ENCODE measurements at regions not wholly inside any gene's neighbourhood (a gene's known extent, or its start where the extent isn't known, plus 50 kb on each side); places are given as distances from the start of the nearest gene placed in this dataset.

- Histone ChIP-seq H3K36me3 (ENCODE audit: insufficient read depth, low read length) (no peaks in the 10 kb centered on the region), H3K9me3 (ENCODE audit: low read depth, low read length) (no peaks in the 10 kb centered on the region), H3K4me3 (ENCODE audit: insufficient read depth, low read length) (no peak overlapping the region), H3K27me3 (ENCODE audit: insufficient read depth, low read length) (no peaks in the 10 kb centered on the region), H3K79me2 (ENCODE audit: insufficient read depth, low read length) (no peaks in the 10 kb centered on the region), H2AFZ (ENCODE audit: low read length) (no peak overlapping the region), H4K20me1 (ENCODE audit: insufficient read depth, low read length) (no peaks in the 10 kb centered on the region), H3K4me2 (ENCODE audit: insufficient read depth, low read length) (peak overlapping the region; percentile 12), H3K4me1 (ENCODE audit: insufficient read depth, low read length) (peaks cover 46% of the 10 kb centered on the region), H3K27ac (ENCODE audit: low read depth, low read length) (peak overlapping the region; percentile 19)
- TF ChIP-seq, protein P1, sequence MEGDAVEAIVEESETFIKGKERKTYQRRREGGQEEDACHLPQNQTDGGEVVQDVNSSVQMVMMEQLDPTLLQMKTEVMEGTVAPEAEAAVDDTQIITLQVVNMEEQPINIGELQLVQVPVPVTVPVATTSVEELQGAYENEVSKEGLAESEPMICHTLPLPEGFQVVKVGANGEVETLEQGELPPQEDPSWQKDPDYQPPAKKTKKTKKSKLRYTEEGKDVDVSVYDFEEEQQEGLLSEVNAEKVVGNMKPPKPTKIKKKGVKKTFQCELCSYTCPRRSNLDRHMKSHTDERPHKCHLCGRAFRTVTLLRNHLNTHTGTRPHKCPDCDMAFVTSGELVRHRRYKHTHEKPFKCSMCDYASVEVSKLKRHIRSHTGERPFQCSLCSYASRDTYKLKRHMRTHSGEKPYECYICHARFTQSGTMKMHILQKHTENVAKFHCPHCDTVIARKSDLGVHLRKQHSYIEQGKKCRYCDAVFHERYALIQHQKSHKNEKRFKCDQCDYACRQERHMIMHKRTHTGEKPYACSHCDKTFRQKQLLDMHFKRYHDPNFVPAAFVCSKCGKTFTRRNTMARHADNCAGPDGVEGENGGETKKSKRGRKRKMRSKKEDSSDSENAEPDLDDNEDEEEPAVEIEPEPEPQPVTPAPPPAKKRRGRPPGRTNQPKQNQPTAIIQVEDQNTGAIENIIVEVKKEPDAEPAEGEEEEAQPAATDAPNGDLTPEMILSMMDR (IDR thresholded peaks at IDR 0.05; ENCODE audit: extremely low read depth, low read depth, low read length) = no peak
- no peak for DNase-seq (ENCODE audit: insufficient read length, low spot score, missing footprints)
Measured at GRCh38 chr2:215755641-215756345, 257.6 kb downstream of the MREG start.

DNA sequence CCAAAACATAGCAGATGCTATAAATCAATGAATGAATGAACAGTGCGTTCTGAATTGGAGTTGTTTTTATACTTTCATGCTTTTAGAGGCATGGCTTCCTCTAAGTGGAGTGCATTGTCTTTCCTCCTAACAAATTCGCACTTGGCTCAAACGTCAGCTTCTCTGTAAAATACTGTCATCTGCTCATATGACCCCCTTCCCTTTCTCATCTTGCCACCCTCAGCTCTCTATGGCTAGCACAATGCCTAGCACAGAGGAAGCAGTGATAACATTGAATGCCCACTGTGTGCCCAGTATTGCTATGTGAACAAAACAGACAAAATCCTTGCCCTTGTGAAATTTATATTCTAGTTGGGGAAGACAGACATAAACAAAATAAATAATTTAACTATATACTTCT lies 258.8 kb downstream of the MREG start:
- H3K36me3 ChIP-seq (ENCODE audit: insufficient read depth, low read length) = no peaks in the 10 kb centered on the region
- TF ChIP-seq, protein P1 (IDR thresholded peaks at IDR 0.05; ENCODE audit: extremely low read depth, low read depth, low read length) = no peak
- H3K4me1 ChIP-seq (ENCODE audit: insufficient read depth, low read length) = peaks cover 49% of the 10 kb centered on the region

GRCh38 chr2:215753808-215754207 lies 259.5 kb downstream of the MREG start:
- no peak overlapping the region for H2AFZ ChIP-seq (ENCODE audit: low read length)
- H3K4me3 ChIP-seq (ENCODE audit: insufficient read depth, low read length) = no peak overlapping the region
- TF ChIP-seq, protein P1 (IDR thresholded peaks at IDR 0.05; ENCODE audit: extremely low read depth, low read depth, low read length) = no peak

More for the DNA sequence above, 258.8 kb downstream of the MREG start:
- Histone ChIP-seq H3K9me3 (ENCODE audit: low read depth, low read length) (no peaks in the 10 kb centered on the region), H3K4me2 (ENCODE audit: insufficient read depth, low read length) (no peak overlapping the region), H4K20me1 (ENCODE audit: insufficient read depth, low read length) (no peaks in the 10 kb centered on the region), H3K27me3 (ENCODE audit: insufficient read depth, low read length) (no peaks in the 10 kb centered on the region), H3K79me2 (ENCODE audit: insufficient read depth, low read length) (no peaks in the 10 kb centered on the region), H3K4me3 (ENCODE audit: insufficient read depth, low read length) (no peak overlapping the region), H2AFZ (ENCODE audit: low read length) (no peak overlapping the region), H3K27ac (ENCODE audit: low read depth, low read length) (no peak overlapping the region)
- no peak for DNase-seq (ENCODE audit: insufficient read length, low spot score, missing footprints)

GRCh38 chr2:215752991-215753390 lies 260.4 kb downstream of the MREG start:
- Histone ChIP-seq H3K36me3 (ENCODE audit: insufficient read depth, low read length) (no peaks in the 10 kb centered on the region), H2AFZ (ENCODE audit: low read length) (no peak overlapping the region), H3K9me3 (ENCODE audit: low read depth, low read length) (no peaks in the 10 kb centered on the region), H4K20me1 (ENCODE audit: insufficient read depth, low read length) (no peaks in the 10 kb centered on the region), H3K27ac (ENCODE audit: low read depth, low read length) (no peak overlapping the region), H3K27me3 (ENCODE audit: insufficient read depth, low read length) (no peaks in the 10 kb centered on the region), H3K4me2 (ENCODE audit: insufficient read depth, low read length) (no peak overlapping the region), H3K4me1 (ENCODE audit: insufficient read depth, low read length) (peaks cover 53% of the 10 kb centered on the region), H3K79me2 (ENCODE audit: insufficient read depth, low read length) (no peaks in the 10 kb centered on the region), H3K4me3 (ENCODE audit: insufficient read depth, low read length) (no peak overlapping the region)
- no peak for DNase-seq (ENCODE audit: insufficient read length, low spot score, missing footprints)
- TF ChIP-seq, protein P1 (IDR thresholded peaks at IDR 0.05; ENCODE audit: extremely low read depth, low read depth, low read length) = no peak

More at GRCh38 chr2:215753808-215754207, 259.5 kb downstream of the MREG start:
- H3K9me3 ChIP-seq (ENCODE audit: low read depth, low read length) = no peaks in the 10 kb centered on the region
- peaks cover 49% of the 10 kb centered on the region for H3K4me1 ChIP-seq (ENCODE audit: insufficient read depth, low read length)
- no peak overlapping the region for H3K27ac ChIP-seq (ENCODE audit: low read depth, low read length)
- no peaks in the 10 kb centered on the region for H4K20me1 ChIP-seq (ENCODE audit: insufficient read depth, low read length)
- H3K4me2 ChIP-seq (ENCODE audit: insufficient read depth, low read length) = no peak overlapping the region
- no peak for DNase-seq (ENCODE audit: insufficient read length, low spot score, missing footprints)
- H3K36me3 ChIP-seq (ENCODE audit: insufficient read depth, low read length) = no peaks in the 10 kb centered on the region
- no peaks in the 10 kb centered on the region for H3K27me3 ChIP-seq (ENCODE audit: insufficient read depth, low read length)
- H3K79me2 ChIP-seq (ENCODE audit: insufficient read depth, low read length) = no peaks in the 10 kb centered on the region

All from osteoblast (primary cell).